SK-N-SH (cell line): ENCODE measurements at regions not wholly inside any gene's neighbourhood (a gene's known extent, or its start where the extent isn't known, plus 50 kb on each side); places are given as distances from the start of the nearest gene placed in this dataset.
A peak's percentile ranks its signal among the peaks of the same experiment; 100 is the strongest.

Source experiments
- CTCF ChIA-PET: fragments of 300-600, 350-600 bp; formaldehyde crosslinking; extraction: SDS; loops from one replicate; lab custom pipeline; 2021; lab: Yijun Ruan, JAX
- POLR2A ChIA-PET: fragments of 350-600 bp; sonication (Branson Sonifier 250); formaldehyde crosslinking; extraction: SDS; loops from one replicate; lab custom pipeline; 2020; ENCODE audit warnings: antibody characterized with exemption, inconsistent platforms; lab: Yijun Ruan, JAX
- DNase-seq: peaks from one replicate; pipeline ENCODE4 v3.0.0; 2012
- H2AFZ ChIP-seq: fragments of 200-600 bp; sonication (generic); 2 replicates; pipeline ENCODE4 v1.8.1; 2016; ENCODE audit warnings: antibody characterized with exemption, mild to moderate bottlenecking, low read depth
- H3F3A ChIP-seq: fragments of 200-600 bp; sonication (generic); replicated peaks from 2 replicates; pipeline ENCODE3; 2016; ENCODE audit warnings: antibody characterized with exemption, mild to moderate bottlenecking; ENCODE audit not compliant: insufficient read depth
- H3K27ac ChIP-seq, 2 experiments: fragments of 200-500 bp in 1 of 2; fragments of 200-600 bp in 1 of 2; sonication (Bioruptor generic) in 1 of 2; sonication (generic), shearing (Covaris generic) in 1 of 2; 2 replicates each; pipeline versions ENCODE4 v1.5.1 to v1.6.1; 2014 to 2016; ENCODE audit warnings: low read depth in 2 of 2, inconsistent platforms in 1 of 2, low read length in 1 of 2, mild to moderate bottlenecking in 1 of 2, mixed read lengths in 1 of 2
- H3K27me3 ChIP-seq: fragments of 200-600 bp; sonication (generic), shearing (Covaris generic); 2 replicates; pipeline ENCODE4 v1.6.1; 2016; ENCODE audit warnings: mixed run types; ENCODE audit not compliant: insufficient read depth
- H3K36me3 ChIP-seq, 2 experiments: fragments of 200-500 bp in 1 of 2; fragments of 200-600 bp in 1 of 2; sonication (Bioruptor generic) in 1 of 2; sonication (generic) in 1 of 2; replicated peaks in 1 of 2; 2 replicates each; pipeline versions ENCODE3 to v1.5.1; 2014 to 2016; ENCODE audit warnings: low read length in 1 of 2, mild to moderate bottlenecking in 1 of 2; ENCODE audit not compliant: insufficient read depth in 2 of 2, control insufficient read depth in 1 of 2
- H3K4me1 ChIP-seq, 2 experiments: fragments of 200-500 bp in 1 of 2; fragments of 200-600 bp in 1 of 2; sonication (Bioruptor generic) in 1 of 2; sonication (generic), shearing (Covaris generic) in 1 of 2; 2 replicates each; pipeline versions ENCODE4 v1.5.1 to v1.6.1; 2014 to 2016; ENCODE audit warnings: low read depth in 1 of 2, low read length in 1 of 2, mixed run types in 1 of 2; ENCODE audit not compliant: insufficient read depth in 2 of 2, control insufficient read depth in 1 of 2
- H3K4me2 ChIP-seq: fragments of 200-600 bp; sonication (generic), shearing (Covaris generic); 2 replicates; pipeline ENCODE4 v1.6.1; 2017; ENCODE audit warnings: mixed run types
- H3K4me3 ChIP-seq, 2 experiments: fragments of 200-500 bp in 1 of 2; fragments of 200-600 bp in 1 of 2; sonication (Bioruptor generic) in 1 of 2; sonication (generic), shearing (Covaris generic) in 1 of 2; 2 replicates each; pipeline versions ENCODE4 v1.5.1 to v1.8.1; 2014 to 2016; ENCODE audit warnings: low read depth in 2 of 2, inconsistent platforms in 1 of 2, low read length in 1 of 2, mild to moderate bottlenecking in 1 of 2, mixed read lengths in 1 of 2, moderate library complexity in 1 of 2
- H3K79me2 ChIP-seq: fragments of 200-600 bp; sonication (generic); 2 replicates; pipeline ENCODE4 v1.8.1; 2017; ENCODE audit warnings: mild to moderate bottlenecking; ENCODE audit not compliant: insufficient read depth
- H3K9ac ChIP-seq: fragments of 200-600 bp; sonication (generic); 2 replicates; pipeline ENCODE4 v1.6.1; 2017; ENCODE audit warnings: mixed run types
- H3K9me2 ChIP-seq: fragments of 200-600 bp; sonication (generic); 2 replicates; pipeline ENCODE4 v1.6.1; 2017; ENCODE audit warnings: mixed run types
- H3K9me3 ChIP-seq: fragments of 200-600 bp; sonication (generic); 2 replicates; pipeline ENCODE4 v1.6.1; 2017; ENCODE audit warnings: mixed run types, mild to moderate bottlenecking, moderate library complexity
- H4K20me1 ChIP-seq: fragments of 200-600 bp; sonication (generic); 2 replicates; pipeline ENCODE4 v1.6.1; 2017; ENCODE audit warnings: mild to moderate bottlenecking, mixed run types; ENCODE audit not compliant: insufficient read depth
- FOXJ3 ChIP-seq: sonication (generic); formaldehyde crosslinking; IDR thresholded peaks from 2 replicates; pipeline ENCODE4 v1.5.1; 2020; ENCODE audit warnings: mild to moderate bottlenecking, missing genetic modification reagents
- GABPA ChIP-seq: IDR thresholded peaks from 2 replicates; pipeline ENCODE4 v1.4.0; 2012; ENCODE audit warnings: low read depth, mild to moderate bottlenecking
- MEF2A ChIP-seq: IDR thresholded peaks from 2 replicates; pipeline ENCODE4 v1.4.0; 2012; ENCODE audit warnings: low read depth, borderline replicate concordance
- MXI1 ChIP-seq: IDR thresholded peaks from 2 replicates; pipeline ENCODE4 v1.6.1; 2012; ENCODE audit warnings: mild to moderate bottlenecking, low read depth, low read length, improper control_type of control experiment
- NFIC ChIP-seq: IDR thresholded peaks from 2 replicates; pipeline ENCODE4 v1.4.0; 2012; ENCODE audit warnings: borderline replicate concordance
- RAD21 ChIP-seq: IDR thresholded peaks from 2 replicates; pipeline ENCODE4 v1.6.1; 2012; ENCODE audit warnings: mild to moderate bottlenecking, low read length
- RCOR1 ChIP-seq: fragments of 150-350 bp; IDR thresholded peaks from 2 replicates; pipeline ENCODE4 v1.6.1; 2017; ENCODE audit warnings: antibody characterized with exemption, low read length
- RFX5 ChIP-seq: IDR thresholded peaks from 2 replicates; pipeline ENCODE4 v1.6.1; 2012; ENCODE audit warnings: mild to moderate bottlenecking, improper control_type of control experiment, low read length
- SIN3A ChIP-seq: IDR thresholded peaks from 2 replicates; pipeline ENCODE4 v1.6.1; 2012; ENCODE audit warnings: low read depth, mild to moderate bottlenecking, low read length, moderate library complexity, borderline replicate concordance
- SMC3 ChIP-seq: IDR thresholded peaks from 2 replicates; pipeline ENCODE4 v1.6.1; 2012; ENCODE audit warnings: low read depth, low read length, improper control_type of control experiment
- TCF12 ChIP-seq: IDR thresholded peaks from 2 replicates; pipeline ENCODE4 v1.4.0; 2012
- TEAD4 ChIP-seq: IDR thresholded peaks from 2 replicates; pipeline ENCODE4 v1.4.0; 2012; ENCODE audit warnings: mild to moderate bottlenecking, borderline replicate concordance; ENCODE audit not compliant: insufficient read depth
- ZBTB33 ChIP-seq: IDR thresholded peaks from 2 replicates; pipeline ENCODE4 v1.4.0; 2012; ENCODE audit warnings: low read depth, borderline replicate concordance
- WGBS: methylation state at CpG from one replicate; pipeline ENCODE4 v1.1.6; 2017; ENCODE audit warnings: low lambda C conversion rate; 5-methylcytosine and 5-hydroxymethylcytosine counted together
- TF ChIP-seq, protein P1 (sequence below): fragments of 150-350 bp; IDR thresholded peaks from 2 replicates; pipeline ENCODE4 v1.6.1; 2016; ENCODE audit warnings: mild to moderate bottlenecking, low read depth, low read length
- TF ChIP-seq, protein P2 (sequence below): IDR thresholded peaks from 2 replicates; pipeline ENCODE4; 2012

DNA sequence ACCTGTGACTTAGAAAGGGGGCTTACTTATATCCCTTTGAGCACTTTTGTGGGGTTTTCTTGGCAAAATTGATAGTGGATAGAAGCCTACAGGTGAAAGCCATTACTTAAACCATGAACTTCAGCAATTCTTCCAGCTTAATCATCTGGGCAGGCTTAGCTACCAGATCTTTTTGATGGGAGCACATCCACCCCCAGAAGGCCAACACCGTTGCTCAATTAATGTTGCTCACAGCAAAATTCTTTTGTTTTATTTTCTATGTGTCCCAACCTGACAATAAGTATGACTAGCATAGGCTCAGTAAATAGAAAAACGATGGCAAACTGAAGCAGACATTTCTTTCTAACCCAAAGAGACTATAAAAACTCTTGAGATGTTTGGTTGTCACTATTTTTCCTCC lies 269.4 kb upstream of the TCF4 start:
- Histone ChIP-seq H3K4me3 (no peak overlapping the region), H3K9ac (no peak overlapping the region), H3K9me3 (no peaks in the 10 kb centered on the region), H3K4me1 (peaks cover 6 to 9% of the 10 kb centered on the region in 2 experiments; a peak in 3 of 4 replicates), H3K4me2 (no peak overlapping the region), H3K27ac (no peak overlapping the region; a peak in 1 of 4 replicates), H3K9me2 (no peaks in the 10 kb centered on the region), H3F3A (peaks cover 22% of the 10 kb centered on the region), H3K79me2 (no peaks in the 10 kb centered on the region), H2AFZ (no peak overlapping the region), H4K20me1 (no peaks in the 10 kb centered on the region), H3K27me3 (no peaks in the 10 kb centered on the region), H3K36me3 (no peaks in the 10 kb centered on the region)
- WGBS = 85% methylated on average over 2 of the region's 2 CpGs
- ChIA-PET POLR2A (no interaction called here), CTCF (no interaction called here)
- TF ChIP-seq TCF12 (no peak), SMC3 (no peak), RAD21 (no peak)
- DNase-seq = no peak

DNA sequence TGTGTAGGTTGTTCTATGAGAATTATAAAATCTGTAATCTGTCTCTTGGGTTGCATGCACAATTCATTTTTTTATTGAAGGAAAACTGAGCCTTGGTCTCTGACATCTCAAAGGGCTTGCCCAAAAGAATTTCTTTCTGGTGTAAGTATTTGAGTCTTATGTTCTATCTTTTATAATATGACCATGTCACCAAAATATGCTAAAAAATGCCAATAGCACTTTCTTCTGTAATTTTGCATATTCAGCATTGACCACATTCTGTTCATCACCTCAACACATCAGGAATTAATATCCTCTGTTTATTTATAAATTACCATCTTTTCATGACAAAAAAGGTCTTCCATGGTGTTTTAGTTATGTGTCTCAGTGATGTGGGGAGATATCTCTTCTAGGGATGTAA lies 268.7 kb upstream of the TCF4 start:
- no peak for DNase-seq
- Histone ChIP-seq H3K4me2 (peak overlapping the region; percentile 23; the same call in 1 of the 2 replicates), H3F3A (peaks cover 22% of the 10 kb centered on the region), H4K20me1 (no peaks in the 10 kb centered on the region), H3K9ac (no peak overlapping the region), H2AFZ (peak overlapping the region; percentile 66; the same call in 1 of the 2 replicates), H3K27ac (peak overlapping the region; percentile 72 to 85), H3K27me3 (no peaks in the 10 kb centered on the region), H3K9me3 (no peaks in the 10 kb centered on the region), H3K9me2 (no peaks in the 10 kb centered on the region), H3K4me1 (peaks cover 6 to 9% of the 10 kb centered on the region in 2 experiments; a peak in 3 of 4 replicates), H3K4me3 (no peak overlapping the region), H3K36me3 (no peaks in the 10 kb centered on the region), H3K79me2 (no peaks in the 10 kb centered on the region)
- POLR2A ChIA-PET = no interaction called here
- TF ChIP-seq RFX5 (no peak), FOXJ3 (CRISPR knock-in tag) (no peak), RCOR1 (no peak), SIN3A (no peak), NFIC (no peak), ZBTB33 (no peak), MEF2A (no peak), MXI1 (no peak), GABPA (no peak), TEAD4 (no peak), TCF12 (no peak)
- TF ChIP-seq, protein P1, sequence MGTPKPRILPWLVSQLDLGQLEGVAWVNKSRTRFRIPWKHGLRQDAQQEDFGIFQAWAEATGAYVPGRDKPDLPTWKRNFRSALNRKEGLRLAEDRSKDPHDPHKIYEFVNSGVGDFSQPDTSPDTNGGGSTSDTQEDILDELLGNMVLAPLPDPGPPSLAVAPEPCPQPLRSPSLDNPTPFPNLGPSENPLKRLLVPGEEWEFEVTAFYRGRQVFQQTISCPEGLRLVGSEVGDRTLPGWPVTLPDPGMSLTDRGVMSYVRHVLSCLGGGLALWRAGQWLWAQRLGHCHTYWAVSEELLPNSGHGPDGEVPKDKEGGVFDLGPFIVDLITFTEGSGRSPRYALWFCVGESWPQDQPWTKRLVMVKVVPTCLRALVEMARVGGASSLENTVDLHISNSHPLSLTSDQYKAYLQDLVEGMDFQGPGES = no peak
- TF ChIP-seq, protein P2, sequence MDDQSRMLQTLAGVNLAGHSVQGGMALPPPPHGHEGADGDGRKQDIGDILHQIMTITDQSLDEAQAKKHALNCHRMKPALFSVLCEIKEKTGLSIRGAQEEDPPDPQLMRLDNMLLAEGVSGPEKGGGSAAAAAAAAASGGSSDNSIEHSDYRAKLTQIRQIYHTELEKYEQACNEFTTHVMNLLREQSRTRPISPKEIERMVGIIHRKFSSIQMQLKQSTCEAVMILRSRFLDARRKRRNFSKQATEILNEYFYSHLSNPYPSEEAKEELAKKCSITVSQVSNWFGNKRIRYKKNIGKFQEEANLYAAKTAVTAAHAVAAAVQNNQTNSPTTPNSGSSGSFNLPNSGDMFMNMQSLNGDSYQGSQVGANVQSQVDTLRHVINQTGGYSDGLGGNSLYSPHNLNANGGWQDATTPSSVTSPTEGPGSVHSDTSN = no peak
- CTCF ChIA-PET = no interaction called here
